ENCODE measurements at regions not wholly inside any gene's neighbourhood (a gene's known extent, or its start where the extent isn't known, plus 50 kb on each side); places are given as distances from the start of the nearest gene placed in this dataset.
"Not testable (repeated sequence)": the region's sequence is repeated elsewhere in the genome, so short reads cannot be mapped to it uniquely, and the experiment has no call there.

DNA sequence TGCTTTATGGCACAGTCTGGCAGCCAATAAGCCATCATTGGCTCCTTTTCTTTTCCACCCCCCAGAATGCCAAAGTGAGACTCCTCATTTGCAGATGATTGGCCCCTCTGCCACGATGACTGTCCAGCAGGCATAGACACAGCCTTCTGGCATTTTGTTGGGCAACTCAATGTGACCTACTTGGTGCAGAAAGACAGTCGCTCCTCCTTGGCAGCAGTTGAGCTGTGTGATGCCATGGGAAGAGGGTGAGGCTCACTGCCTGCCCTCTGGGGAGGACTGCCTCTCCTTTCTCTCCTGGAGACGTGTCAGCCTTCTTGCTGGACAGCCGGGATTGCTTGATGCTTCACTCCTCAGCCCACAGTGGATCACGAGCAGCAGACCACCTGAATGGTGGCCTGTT, 264.9 kb downstream of the C12orf75 start:
- H3K9me3 Mint-ChIP-seq = no peaks in the 10 kb centered on the region
- H3K27ac Mint-ChIP-seq = no peak overlapping the region
- no peak overlapping the region for H3K4me3 Mint-ChIP-seq
- no peaks in the 10 kb centered on the region for H3K4me1 Mint-ChIP-seq (ENCODE audit: low read depth)
- peaks cover 3% of the 10 kb centered on the region for H3K27me3 Mint-ChIP-seq
- no peaks in the 10 kb centered on the region for H3K36me3 Mint-ChIP-seq (ENCODE audit: low read depth)

DNA sequence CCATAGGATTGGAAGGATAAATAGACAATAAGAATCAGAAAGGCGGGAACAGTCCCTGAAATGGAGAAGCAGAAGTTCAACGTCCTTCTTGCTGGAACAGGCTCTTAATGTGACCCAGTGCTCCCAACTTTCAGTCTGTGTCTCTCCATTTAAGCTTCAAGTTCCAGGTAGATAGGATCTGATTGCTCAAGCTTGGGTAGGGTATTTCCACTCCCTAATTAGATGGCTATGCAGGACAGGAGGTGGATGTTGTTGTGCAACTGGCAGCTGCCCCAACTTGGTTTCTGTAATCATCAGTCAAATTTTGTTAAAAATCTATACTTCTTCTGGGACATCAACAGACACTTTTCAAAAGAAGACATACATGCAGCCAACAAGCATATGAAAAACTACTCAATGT, 266.2 kb downstream of the C12orf75 start:
- Mint-ChIP-seq H3K9me3 (no peaks in the 10 kb centered on the region), H3K4me3 (no peak overlapping the region), H3K36me3 (ENCODE audit: low read depth) (no peaks in the 10 kb centered on the region), H3K27ac (no peak overlapping the region), H3K4me1 (ENCODE audit: low read depth) (no peaks in the 10 kb centered on the region), H3K27me3 (peaks cover 12% of the 10 kb centered on the region)

DNA sequence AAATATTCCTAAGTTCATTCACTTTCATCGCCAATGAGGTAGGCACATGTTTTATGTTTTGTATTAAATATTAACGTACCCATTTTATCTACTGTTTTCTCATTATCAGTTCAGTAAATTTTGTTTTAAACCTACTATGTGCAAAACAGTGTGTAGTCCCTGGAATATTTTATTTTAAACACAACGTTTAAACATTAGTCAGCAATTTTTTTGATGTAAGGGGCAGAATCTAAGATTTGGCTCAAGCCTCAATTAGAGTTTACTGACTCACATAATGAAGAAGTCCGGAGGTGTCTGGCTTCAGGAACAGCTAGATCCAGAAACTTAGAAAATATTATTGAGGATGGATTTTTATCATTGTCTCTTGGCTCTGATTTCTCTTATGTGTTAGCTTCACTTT, 267.5 kb downstream of the C12orf75 start:
- Mint-ChIP-seq H3K27me3 (peaks cover 18% of the 10 kb centered on the region), H3K4me1 (ENCODE audit: low read depth) (no peaks in the 10 kb centered on the region), H3K36me3 (ENCODE audit: low read depth) (no peaks in the 10 kb centered on the region), H3K9me3 (no peaks in the 10 kb centered on the region), H3K27ac (no peak overlapping the region), H3K4me3 (no peak overlapping the region)

DNA sequence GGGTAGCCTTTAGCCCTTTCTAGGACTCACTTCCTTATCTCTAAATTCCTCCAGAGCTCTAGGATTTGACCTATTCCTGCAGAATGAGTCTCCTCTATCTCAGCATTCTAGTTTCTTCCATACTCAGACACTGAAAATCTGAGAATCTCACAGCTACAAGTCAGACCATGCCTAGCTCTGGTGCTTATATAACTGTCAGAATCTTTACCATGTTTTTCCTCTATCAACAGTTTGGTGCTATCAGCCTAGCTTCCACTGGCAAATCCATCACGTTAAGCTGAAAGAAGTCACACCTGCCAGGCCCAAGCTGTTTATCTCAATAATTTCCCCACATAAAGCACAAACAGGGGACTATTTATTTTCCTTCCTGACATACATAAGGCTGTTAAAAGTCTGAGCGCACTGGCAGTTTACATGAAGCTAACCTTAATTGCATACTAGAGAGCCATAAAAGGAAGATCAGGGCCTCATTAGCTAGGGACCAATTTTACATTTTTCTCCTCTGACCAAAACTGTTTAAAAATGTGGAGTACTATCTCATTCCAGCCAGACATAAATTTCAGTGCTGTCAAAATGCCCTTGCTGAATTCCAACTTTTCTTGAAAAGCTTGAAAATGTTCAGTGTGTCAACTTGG, 270.5 kb downstream of the C12orf75 start:
- Mint-ChIP-seq H3K27ac (no peak overlapping the region), H3K36me3 (ENCODE audit: low read depth) (no peaks in the 10 kb centered on the region), H3K27me3 (peaks cover 23% of the 10 kb centered on the region), H3K9me3 (no peaks in the 10 kb centered on the region), H3K4me1 (ENCODE audit: low read depth) (no peaks in the 10 kb centered on the region), H3K4me3 (no peak overlapping the region)

DNA sequence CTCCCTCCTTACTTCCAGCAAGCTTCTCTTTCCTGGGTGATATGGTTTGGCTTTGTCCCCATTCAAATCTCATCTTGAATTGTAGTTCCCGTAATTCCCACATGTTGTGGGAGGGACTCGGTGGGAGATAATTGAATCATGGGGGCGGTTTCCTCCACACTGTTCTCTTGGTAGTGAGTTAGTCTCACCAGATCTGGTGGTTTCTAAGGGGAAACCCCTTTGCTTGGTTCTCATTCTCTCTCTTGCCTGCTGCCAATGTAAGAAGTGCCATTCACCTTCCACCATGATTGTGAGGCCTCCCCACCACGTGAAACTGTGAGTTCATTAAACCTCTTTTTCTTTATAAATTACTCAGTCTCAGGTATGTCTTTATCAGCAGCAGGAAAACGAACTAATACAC, 271.8 kb downstream of the C12orf75 start:
- H3K27ac Mint-ChIP-seq; H3K4me3 Mint-ChIP-seq; H3K36me3 Mint-ChIP-seq (ENCODE audit: low read depth); H3K9me3 Mint-ChIP-seq; H3K4me1 Mint-ChIP-seq (ENCODE audit: low read depth): not testable (repeated sequence)
- H3K27me3 Mint-ChIP-seq = peaks cover 23% of the 10 kb centered on the region

DNA sequence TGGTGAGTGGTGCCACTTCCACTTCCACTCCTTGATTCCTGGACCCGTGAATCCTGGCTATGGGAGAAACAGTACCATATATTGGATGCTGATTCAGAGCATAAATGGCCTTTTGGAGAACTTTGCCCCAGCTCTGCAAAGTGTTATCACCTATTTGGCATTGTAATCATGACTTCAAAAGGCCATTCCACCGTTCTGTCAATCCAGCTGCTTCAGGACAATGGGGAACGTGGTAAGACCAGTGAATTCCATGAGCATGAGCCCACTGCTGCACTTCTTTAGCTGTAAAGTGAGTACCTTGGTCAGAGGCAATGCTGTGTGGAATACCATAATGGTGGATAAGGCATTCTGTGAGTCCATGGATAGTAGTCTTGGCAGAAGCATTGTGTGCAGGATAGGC, 273.8 kb downstream of the C12orf75 start:
- not testable (repeated sequence) for H3K4me1 Mint-ChIP-seq (ENCODE audit: low read depth); H3K4me3 Mint-ChIP-seq; H3K9me3 Mint-ChIP-seq; H3K27ac Mint-ChIP-seq; H3K36me3 Mint-ChIP-seq (ENCODE audit: low read depth)
- peaks cover 23% of the 10 kb centered on the region for H3K27me3 Mint-ChIP-seq

DNA sequence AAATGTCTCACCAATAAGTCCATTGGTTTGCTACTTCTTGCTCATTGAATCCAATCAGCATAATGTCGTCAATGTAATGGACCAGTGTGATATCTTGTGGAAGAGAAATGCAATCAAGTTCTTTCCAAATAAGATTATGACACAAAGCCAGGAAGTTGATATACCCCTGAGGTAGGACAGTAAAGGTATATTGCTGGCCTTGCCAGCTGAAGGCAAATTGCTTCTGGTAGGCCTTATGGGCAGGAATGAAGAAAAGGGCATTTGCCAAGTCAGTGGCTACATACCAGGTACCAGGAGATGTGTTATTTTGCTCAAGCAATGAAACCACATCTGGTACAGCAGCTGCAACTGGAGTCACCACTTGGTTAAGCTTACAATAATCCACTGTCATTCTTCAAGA, 276.1 kb downstream of the C12orf75 start:
- not testable (repeated sequence) for H3K4me3 Mint-ChIP-seq; H3K9me3 Mint-ChIP-seq; H3K27ac Mint-ChIP-seq; H3K4me1 Mint-ChIP-seq (ENCODE audit: low read depth); H3K36me3 Mint-ChIP-seq (ENCODE audit: low read depth)
- peaks cover 16% of the 10 kb centered on the region for H3K27me3 Mint-ChIP-seq

DNA sequence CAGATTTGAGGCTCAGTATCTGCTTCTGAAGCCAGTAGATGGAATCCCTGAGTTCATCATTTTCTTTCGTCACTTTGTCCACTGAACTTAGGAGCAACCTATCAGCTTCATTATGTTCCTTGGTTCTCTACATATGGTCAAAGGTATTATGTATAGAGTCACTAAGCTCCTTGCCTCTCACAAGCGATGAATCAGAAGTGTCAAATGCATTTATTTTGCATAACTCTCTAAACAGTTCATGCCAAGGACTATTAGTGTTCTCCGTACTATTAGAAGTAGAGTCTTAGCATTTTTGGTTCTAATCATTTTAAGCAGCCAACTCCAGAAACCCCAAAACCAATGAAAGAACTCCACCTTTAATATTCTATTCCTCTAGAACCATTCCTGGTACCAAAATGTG, 278.5 kb downstream of the C12orf75 start:
- H3K27ac Mint-ChIP-seq; H3K4me3 Mint-ChIP-seq; H3K4me1 Mint-ChIP-seq (ENCODE audit: low read depth); H3K36me3 Mint-ChIP-seq (ENCODE audit: low read depth); H3K27me3 Mint-ChIP-seq; H3K9me3 Mint-ChIP-seq: not testable (repeated sequence)

DNA sequence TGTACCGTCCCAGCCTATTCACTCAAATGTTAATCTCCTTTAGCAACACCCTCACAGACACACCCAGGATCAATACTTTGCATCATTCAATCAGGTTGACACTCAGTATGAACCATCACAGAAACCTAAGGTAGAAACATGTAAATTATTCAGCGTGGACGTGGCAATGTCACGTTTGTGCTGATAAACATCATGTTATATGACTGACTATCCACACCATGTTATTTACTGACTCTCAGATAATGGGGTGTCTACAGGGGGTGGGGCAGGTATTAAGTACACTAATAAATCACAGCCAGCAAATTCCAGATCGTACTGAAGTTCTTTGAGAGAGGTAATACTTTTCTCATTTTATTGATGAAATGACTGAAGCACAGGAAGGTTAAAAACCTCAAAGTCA, 280.0 kb downstream of the C12orf75 start:
- H3K27me3 Mint-ChIP-seq = no peaks in the 10 kb centered on the region
- H3K27ac Mint-ChIP-seq = no peak overlapping the region
- H3K4me3 Mint-ChIP-seq = no peak overlapping the region
- no peaks in the 10 kb centered on the region for H3K4me1 Mint-ChIP-seq (ENCODE audit: low read depth)
- H3K9me3 Mint-ChIP-seq = no peaks in the 10 kb centered on the region
- no peaks in the 10 kb centered on the region for H3K36me3 Mint-ChIP-seq (ENCODE audit: low read depth)

DNA sequence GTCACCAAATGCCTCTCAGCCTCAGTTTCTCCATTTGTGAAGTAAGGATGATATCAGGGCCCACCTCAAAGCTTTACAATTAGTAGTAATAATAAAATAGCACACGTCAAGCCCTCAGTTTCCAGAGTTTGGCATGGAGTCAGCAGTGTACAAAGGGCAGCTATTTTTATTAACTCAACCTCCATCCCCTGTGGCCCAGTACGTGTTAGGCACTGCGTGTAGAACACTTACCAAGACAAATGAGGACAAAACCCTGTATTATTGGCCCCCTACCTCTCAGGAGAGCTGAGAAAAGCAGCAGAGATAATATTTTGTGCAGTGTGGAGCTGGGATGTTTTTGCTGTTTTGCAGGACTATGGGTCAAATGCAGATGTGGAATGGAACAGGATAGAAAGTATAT, 280.8 kb downstream of the C12orf75 start:
- Mint-ChIP-seq H3K9me3 (no peaks in the 10 kb centered on the region), H3K27me3 (peaks cover 2% of the 10 kb centered on the region), H3K4me3 (no peak overlapping the region), H3K4me1 (ENCODE audit: low read depth) (no peaks in the 10 kb centered on the region), H3K36me3 (ENCODE audit: low read depth) (no peaks in the 10 kb centered on the region), H3K27ac (no peak overlapping the region)

DNA sequence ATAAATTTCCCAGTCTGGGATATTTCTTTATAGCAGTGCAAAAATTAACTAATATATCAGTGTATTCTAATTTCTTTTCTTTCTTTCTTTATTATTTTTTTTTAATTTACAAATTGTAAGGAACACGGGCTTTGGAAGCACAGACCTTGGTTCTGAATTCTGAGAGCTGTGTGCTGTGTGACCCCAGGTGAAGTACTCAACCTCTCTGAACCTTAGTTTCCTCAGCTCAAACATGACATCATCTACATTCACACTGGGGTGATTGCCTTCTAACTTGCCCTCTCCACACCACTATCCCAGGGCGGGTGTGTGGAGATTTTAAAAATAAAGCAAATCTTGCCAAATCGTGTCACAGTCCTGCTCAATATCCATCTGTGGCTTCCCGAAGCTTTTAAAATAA, 282.8 kb downstream of the C12orf75 start:
- Mint-ChIP-seq H3K36me3 (ENCODE audit: low read depth) (no peaks in the 10 kb centered on the region), H3K9me3 (no peaks in the 10 kb centered on the region), H3K4me3 (no peak overlapping the region), H3K27me3 (peaks cover 6% of the 10 kb centered on the region), H3K27ac (no peak overlapping the region), H3K4me1 (ENCODE audit: low read depth) (no peaks in the 10 kb centered on the region)

DNA sequence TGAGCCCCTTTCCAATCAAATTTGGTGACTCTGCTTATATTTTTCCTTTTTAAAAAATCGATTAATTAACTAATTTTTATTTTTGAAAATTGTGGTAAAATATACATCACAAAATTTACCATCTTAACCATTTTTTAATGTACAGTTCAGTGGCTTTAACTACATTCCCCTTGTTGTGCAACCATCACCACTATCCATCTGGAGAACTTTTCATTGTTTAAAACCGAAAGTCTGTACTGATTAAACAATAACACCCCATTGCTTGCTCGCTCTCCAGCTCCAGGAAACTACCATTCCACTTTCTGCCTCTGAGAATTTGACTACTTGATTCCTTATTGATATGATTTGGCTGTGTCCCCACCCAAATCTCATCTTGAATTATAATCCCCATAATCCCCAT, 283.4 kb downstream of the C12orf75 start:
- no peaks in the 10 kb centered on the region for H3K36me3 Mint-ChIP-seq (ENCODE audit: low read depth)
- no peak overlapping the region for H3K4me3 Mint-ChIP-seq
- H3K4me1 Mint-ChIP-seq (ENCODE audit: low read depth) = no peaks in the 10 kb centered on the region
- no peaks in the 10 kb centered on the region for H3K9me3 Mint-ChIP-seq
- peaks cover 6% of the 10 kb centered on the region for H3K27me3 Mint-ChIP-seq
- no peak overlapping the region for H3K27ac Mint-ChIP-seq

DNA sequence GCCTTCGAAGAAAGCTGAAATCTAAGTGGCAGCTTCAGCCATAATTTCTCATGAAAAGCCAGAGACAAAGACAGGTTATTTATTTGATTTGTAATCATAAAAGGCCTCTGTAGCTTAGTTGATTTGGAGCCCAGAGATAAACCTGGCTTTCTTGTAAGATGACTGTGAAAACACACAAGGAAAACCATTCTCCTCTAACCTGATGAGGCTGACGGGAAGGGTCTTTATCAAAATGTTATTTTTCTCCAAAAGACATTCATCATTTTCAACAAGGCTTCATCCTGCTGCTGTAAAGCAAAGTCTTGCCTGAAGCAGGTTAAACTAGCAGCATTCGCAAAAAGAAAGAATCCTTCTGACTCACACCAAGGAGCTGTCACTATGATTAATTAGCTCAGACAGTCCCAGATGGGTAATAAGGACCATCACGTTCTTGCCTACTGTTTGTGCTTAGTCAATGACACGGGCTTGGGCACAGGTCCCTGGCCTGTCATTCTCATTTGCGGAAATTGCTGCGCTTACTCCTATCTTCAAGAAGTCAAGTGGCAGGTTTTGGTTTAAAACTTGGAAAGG, 286.6 kb downstream of the C12orf75 start:
- Mint-ChIP-seq H3K27me3 (peaks cover 9% of the 10 kb centered on the region), H3K4me3 (no peak overlapping the region), H3K36me3 (ENCODE audit: low read depth) (no peaks in the 10 kb centered on the region), H3K9me3 (no peaks in the 10 kb centered on the region), H3K4me1 (ENCODE audit: low read depth) (no peaks in the 10 kb centered on the region), H3K27ac (no peak overlapping the region)

DNA sequence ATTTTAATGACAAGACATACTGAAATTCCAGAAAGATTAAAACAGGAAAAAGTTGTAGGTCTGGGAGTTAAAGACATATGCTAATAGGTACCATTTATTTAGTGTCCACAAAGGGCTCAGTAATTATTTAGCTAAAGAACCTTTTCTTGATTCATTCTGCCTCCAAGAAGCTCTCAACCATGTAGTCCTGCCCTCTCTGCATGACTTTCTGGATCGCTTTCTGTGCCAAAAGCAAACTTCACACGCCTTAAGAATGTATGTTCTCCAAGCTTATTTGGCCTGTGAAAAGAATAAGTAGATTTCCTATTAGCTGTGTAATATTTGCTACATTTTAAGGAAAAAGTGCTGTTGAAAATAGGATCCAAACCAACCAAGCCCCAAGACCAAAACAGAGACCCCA, 291.7 kb downstream of the C12orf75 start:
- Mint-ChIP-seq H3K36me3 (ENCODE audit: low read depth) (no peaks in the 10 kb centered on the region), H3K27ac (no peak overlapping the region), H3K9me3 (no peaks in the 10 kb centered on the region), H3K4me3 (no peak overlapping the region), H3K4me1 (ENCODE audit: low read depth) (no peaks in the 10 kb centered on the region), H3K27me3 (peaks cover 10% of the 10 kb centered on the region)

DNA sequence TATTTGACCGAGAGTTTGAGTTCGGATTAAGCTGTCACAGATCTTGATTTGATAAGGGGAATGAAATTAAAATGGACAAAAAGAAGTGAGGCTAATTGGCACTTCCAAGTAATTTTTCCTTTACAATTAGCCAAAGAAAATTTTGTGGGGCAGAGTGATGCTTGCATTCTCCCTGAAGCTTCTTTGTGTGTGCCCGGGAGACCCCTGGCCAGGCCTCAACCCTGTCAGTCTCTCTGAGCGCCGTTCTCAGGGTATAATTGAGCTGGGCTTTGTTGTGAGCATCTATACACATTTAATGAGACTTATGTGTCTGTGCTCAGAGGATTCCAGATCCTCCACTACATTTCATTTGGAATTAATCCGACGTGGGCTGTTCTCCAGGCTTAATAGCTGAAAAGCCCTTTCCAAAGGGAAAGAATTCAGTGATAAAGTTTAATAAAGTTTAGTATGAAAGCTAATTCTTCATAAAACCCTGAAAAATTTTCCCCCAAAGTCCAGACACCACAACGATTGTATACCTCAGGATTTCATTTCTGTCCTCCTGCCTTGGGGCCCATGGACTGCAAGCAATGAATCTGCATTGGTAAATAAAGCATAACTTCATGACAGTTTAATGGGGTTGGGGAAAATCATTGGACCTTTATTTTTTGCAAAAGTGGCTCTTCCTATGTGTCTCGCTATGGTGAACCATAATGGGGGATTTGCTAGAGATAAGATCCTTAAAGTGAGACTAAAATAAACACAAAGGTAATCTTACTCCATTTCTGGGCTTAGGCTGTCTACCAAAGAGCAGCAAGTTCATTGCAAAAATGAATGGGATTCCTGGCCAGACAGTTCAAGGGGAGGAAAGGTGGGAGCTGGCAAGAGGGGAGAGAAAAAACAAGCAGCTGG, 292.6 kb downstream of the C12orf75 start:
- no peaks in the 10 kb centered on the region for H3K36me3 Mint-ChIP-seq (ENCODE audit: low read depth)
- no peak overlapping the region for H3K4me3 Mint-ChIP-seq
- H3K4me1 Mint-ChIP-seq (ENCODE audit: low read depth) = no peaks in the 10 kb centered on the region
- no peak overlapping the region for H3K27ac Mint-ChIP-seq
- H3K27me3 Mint-ChIP-seq = peaks cover 10% of the 10 kb centered on the region
- H3K9me3 Mint-ChIP-seq = no peaks in the 10 kb centered on the region
